Upper lobe of left lung (tissue), 4 donors: ENCODE measurements at regions not wholly inside any gene's neighbourhood (a gene's known extent, or its start where the extent isn't known, plus 50 kb on each side); places are given as distances from the start of the nearest gene placed in this dataset.

Source experiments
- POLR2A ChIP-seq, 4 donors: fragments of 450-650 bp; IDR thresholded peaks; one replicate each; pipeline ENCODE4 v1.5.1; 2016 to 2017; ENCODE audit warnings: antibody characterized with exemption in 4 of 4, mild to moderate bottlenecking in 2 of 4
- POLR2AphosphoS5 ChIP-seq, 2 donors: sonication (generic); formaldehyde crosslinking; IDR thresholded peaks; one replicate each; pipeline ENCODE4 v1.5.1; 2017; ENCODE audit warnings: antibody characterized with exemption in 2 of 2
- TF ChIP-seq, protein P1 (sequence below), 6 experiments: fragments of 450-650 bp in 4 of 6; fragments of 200-600 bp in 2 of 6; sonication (generic) in 2 of 6; IDR thresholded peaks; one replicate each; pipeline ENCODE4 v1.5.1; 2016 to 2019; ENCODE audit warnings: antibody characterized with exemption in 6 of 6

DNA sequence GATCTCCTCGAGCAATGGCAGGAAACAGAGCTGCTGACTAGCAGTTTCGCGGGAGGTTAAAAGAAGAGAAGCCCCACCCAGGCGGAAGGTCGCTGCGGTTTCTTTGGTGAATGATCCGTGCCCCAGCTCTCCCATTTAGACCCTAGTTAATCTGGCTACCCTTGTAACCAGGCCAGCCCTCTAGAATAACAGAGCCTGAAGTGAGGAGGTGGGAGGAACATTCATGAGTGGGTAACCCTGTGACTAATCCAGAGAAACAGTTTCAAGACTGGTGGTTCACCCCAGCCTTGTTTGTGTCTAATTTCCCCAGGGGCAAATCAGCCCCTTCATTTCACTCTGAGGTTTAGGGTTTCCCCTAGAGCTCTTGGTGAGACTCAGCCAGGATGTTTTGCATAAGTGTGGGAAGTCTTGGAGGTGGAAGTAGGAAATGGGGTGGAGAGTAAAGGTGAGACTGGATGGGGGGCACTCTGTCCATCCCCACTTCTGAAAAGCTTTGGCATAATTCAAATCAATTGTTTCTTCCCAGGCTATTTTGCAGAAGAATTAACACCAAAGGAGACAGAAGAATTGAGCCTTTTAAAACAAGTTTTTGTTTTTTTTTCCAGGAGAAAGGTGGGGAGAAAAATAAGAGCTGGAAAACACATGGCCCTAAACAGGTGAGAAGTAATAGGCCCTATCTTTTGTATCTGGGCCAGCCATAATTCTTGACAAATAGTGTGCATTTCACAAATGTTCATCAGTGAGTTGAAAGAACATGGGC, 303.1 kb downstream of the RPLP1 start:
- TF ChIP-seq, protein P1, sequence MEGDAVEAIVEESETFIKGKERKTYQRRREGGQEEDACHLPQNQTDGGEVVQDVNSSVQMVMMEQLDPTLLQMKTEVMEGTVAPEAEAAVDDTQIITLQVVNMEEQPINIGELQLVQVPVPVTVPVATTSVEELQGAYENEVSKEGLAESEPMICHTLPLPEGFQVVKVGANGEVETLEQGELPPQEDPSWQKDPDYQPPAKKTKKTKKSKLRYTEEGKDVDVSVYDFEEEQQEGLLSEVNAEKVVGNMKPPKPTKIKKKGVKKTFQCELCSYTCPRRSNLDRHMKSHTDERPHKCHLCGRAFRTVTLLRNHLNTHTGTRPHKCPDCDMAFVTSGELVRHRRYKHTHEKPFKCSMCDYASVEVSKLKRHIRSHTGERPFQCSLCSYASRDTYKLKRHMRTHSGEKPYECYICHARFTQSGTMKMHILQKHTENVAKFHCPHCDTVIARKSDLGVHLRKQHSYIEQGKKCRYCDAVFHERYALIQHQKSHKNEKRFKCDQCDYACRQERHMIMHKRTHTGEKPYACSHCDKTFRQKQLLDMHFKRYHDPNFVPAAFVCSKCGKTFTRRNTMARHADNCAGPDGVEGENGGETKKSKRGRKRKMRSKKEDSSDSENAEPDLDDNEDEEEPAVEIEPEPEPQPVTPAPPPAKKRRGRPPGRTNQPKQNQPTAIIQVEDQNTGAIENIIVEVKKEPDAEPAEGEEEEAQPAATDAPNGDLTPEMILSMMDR (IDR thresholded peaks at IDR 0.05) = no peak
- no peak for TF ChIP-seq POLR2A (IDR thresholded peaks at IDR 0.05)
- TF ChIP-seq POLR2AphosphoS5 (IDR thresholded peaks at IDR 0.05) = no peak
